ENCODE measurements at regions not wholly inside any gene's neighbourhood (a gene's known extent, or its start where the extent isn't known, plus 50 kb on each side); places are given as distances from the start of the nearest gene placed in this dataset.

DNA sequence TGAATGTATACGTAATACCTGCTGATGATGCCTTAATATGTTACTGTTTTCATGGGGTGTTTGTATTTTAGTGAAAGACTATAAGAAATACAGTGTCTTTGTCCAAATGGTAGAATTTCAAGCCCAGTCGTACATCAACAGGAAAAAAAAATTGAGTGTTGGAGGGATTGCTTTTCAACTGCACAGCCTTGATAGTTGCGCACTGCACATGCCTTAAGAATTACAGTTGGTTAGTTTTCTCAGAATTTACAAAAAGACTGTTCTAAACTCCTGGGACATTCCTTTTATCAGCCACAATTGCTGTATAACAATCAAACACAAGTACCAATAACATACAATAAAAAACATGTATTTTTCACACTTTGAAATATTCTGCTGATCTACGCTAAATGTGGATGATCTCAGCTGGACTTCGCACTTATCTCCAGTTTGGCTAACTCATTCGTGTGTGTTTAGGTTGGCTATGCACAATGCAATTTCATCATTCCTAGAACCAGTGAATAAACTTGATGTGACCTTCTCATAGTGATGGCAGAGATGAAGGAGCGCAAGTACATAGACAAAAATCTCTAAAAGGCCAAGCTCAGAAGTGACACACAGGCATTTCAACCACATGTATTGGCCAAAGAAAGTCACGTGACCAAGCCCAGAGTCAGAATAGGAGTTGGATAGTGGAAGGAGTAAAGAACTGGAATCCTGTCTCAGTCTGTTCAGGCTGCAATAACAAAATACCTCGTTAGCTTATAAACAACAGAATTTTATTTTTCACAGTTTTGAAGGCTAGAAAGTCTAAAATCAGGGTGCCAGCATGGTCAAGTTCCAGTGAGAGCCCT is 152.3 kb downstream of the IPMK start:
- WGBS (ENCODE audit: low lambda C conversion rate, missing lambda C conversion rate), result 90% methylated on average over 9 of the region's 9 CpGs
- no peaks in the 10 kb centered on the region for H3K27me3 ChIP-seq

DNA sequence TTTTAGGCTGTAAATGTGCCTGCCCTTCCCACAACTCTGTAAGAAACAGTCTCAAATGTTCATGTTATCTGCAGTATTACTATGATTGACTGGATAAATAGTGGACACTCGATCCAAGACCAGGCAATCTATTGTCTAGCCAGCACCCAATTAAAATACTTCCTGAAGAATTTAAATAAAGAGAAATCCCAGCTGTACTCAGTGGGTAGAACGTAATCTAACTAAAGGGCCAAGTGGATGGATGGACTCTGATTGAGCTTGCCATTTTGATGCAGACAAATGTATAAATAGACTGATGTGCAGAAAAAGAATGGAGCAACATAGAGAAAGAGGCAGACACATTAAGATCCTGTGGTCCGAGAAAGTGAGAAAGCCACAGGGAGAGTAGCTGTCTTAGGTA is 158.0 kb downstream of the IPMK start:
- H3K4me3 ChIP-seq, result no peak overlapping the region
- TF ChIP-seq, protein P1, sequence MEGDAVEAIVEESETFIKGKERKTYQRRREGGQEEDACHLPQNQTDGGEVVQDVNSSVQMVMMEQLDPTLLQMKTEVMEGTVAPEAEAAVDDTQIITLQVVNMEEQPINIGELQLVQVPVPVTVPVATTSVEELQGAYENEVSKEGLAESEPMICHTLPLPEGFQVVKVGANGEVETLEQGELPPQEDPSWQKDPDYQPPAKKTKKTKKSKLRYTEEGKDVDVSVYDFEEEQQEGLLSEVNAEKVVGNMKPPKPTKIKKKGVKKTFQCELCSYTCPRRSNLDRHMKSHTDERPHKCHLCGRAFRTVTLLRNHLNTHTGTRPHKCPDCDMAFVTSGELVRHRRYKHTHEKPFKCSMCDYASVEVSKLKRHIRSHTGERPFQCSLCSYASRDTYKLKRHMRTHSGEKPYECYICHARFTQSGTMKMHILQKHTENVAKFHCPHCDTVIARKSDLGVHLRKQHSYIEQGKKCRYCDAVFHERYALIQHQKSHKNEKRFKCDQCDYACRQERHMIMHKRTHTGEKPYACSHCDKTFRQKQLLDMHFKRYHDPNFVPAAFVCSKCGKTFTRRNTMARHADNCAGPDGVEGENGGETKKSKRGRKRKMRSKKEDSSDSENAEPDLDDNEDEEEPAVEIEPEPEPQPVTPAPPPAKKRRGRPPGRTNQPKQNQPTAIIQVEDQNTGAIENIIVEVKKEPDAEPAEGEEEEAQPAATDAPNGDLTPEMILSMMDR (IDR thresholded peaks at IDR 0.05; ENCODE audit: poor library complexity), result no peak
- TF ChIP-seq EZH2 (IDR thresholded peaks at IDR 0.05; ENCODE audit: borderline replicate concordance), result no peak
- TF ChIP-seq EZH2phosphoT487 (IDR thresholded peaks at IDR 0.05; ENCODE audit: low read depth, severe bottlenecking, unreplicated experiment), result no peak
- H3K27me3 ChIP-seq, result no peaks in the 10 kb centered on the region
- no peaks in the 10 kb centered on the region for H4K20me1 ChIP-seq (ENCODE audit: insufficient read depth, poor library complexity, severe bottlenecking)
- H3K27ac ChIP-seq, result no peak overlapping the region
- H3K4me1 ChIP-seq (ENCODE audit: insufficient read depth), result no peaks in the 10 kb centered on the region
- H3K36me3 ChIP-seq (replicated peaks; ENCODE audit: insufficient read depth, low read depth), result no peaks in the 10 kb centered on the region
- WGBS (ENCODE audit: low lambda C conversion rate, missing lambda C conversion rate), result 70% methylated on average over 3 of the region's 3 CpGs
- H2AFZ ChIP-seq, result no peak overlapping the region
- no peak for DNase-seq (ENCODE audit: low spot score)
- H3K9me2 ChIP-seq (replicated peaks; ENCODE audit: insufficient read depth), result no peaks in the 10 kb centered on the region
- H3K79me2 ChIP-seq, result no peaks in the 10 kb centered on the region
- H3K9me3 ChIP-seq (ENCODE audit: low read depth), result no peaks in the 10 kb centered on the region
- no peak overlapping the region for H3K4me2 ChIP-seq

More for the DNA sequence above, 152.3 kb downstream of the IPMK start:
- no peak for TF ChIP-seq EZH2 (IDR thresholded peaks at IDR 0.05; ENCODE audit: borderline replicate concordance)
- TF ChIP-seq EZH2phosphoT487 (IDR thresholded peaks at IDR 0.05; ENCODE audit: low read depth, severe bottlenecking, unreplicated experiment), result no peak
- TF ChIP-seq, protein P1 (IDR thresholded peaks at IDR 0.05; ENCODE audit: poor library complexity), result no peak
- H3K9me3 ChIP-seq (ENCODE audit: low read depth), result no peaks in the 10 kb centered on the region
- no peaks in the 10 kb centered on the region for H4K20me1 ChIP-seq (ENCODE audit: insufficient read depth, poor library complexity, severe bottlenecking)
- H2AFZ ChIP-seq, result no peak overlapping the region
- no peak overlapping the region for H3K27ac ChIP-seq
- H3K36me3 ChIP-seq (replicated peaks; ENCODE audit: insufficient read depth, low read depth), result no peaks in the 10 kb centered on the region
- H3K4me1 ChIP-seq (ENCODE audit: insufficient read depth), result no peaks in the 10 kb centered on the region
- H3K4me3 ChIP-seq, result no peak overlapping the region
- DNase-seq (ENCODE audit: low spot score), result no peak
- H3K4me2 ChIP-seq, result no peak overlapping the region
- no peaks in the 10 kb centered on the region for H3K9me2 ChIP-seq (replicated peaks; ENCODE audit: insufficient read depth)
- H3K79me2 ChIP-seq, result no peaks in the 10 kb centered on the region

DNA sequence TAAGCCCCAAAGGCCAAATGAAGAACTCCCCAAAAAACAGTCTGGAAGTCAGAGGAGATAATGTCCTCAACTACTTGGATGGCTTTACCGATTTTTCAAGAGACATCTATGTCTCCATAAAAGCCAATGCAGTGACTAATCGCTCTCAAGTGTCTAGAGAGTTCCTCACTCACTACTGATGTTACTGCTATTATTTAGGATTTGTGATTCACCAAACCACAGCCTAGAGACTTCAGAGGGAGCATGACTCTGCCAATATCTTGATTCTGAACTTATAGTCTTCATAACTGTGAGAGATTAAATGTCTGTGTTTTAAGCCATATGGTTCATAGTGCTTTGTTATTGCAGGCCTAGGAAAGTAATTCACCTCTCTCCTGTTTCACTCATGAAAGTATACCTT is 160.2 kb downstream of the IPMK start:
- Histone ChIP-seq H3K27ac (no peak overlapping the region), H3K36me3 (replicated peaks; ENCODE audit: insufficient read depth, low read depth) (no peaks in the 10 kb centered on the region), H4K20me1 (ENCODE audit: insufficient read depth, poor library complexity, severe bottlenecking) (no peaks in the 10 kb centered on the region), H3K4me1 (ENCODE audit: insufficient read depth) (no peaks in the 10 kb centered on the region), H2AFZ (no peak overlapping the region), H3K27me3 (no peaks in the 10 kb centered on the region), H3K4me3 (no peak overlapping the region), H3K9me2 (replicated peaks; ENCODE audit: insufficient read depth) (no peaks in the 10 kb centered on the region), H3K9me3 (ENCODE audit: low read depth) (no peaks in the 10 kb centered on the region), H3K4me2 (no peak overlapping the region), H3K79me2 (no peaks in the 10 kb centered on the region)
- 95% methylated on average over 2 of the region's 2 CpGs for WGBS (ENCODE audit: low lambda C conversion rate, missing lambda C conversion rate)
- TF ChIP-seq EZH2 (IDR thresholded peaks at IDR 0.05; ENCODE audit: borderline replicate concordance), result no peak
- TF ChIP-seq, protein P1 (IDR thresholded peaks at IDR 0.05; ENCODE audit: poor library complexity), result no peak
- TF ChIP-seq EZH2phosphoT487 (IDR thresholded peaks at IDR 0.05; ENCODE audit: low read depth, severe bottlenecking, unreplicated experiment), result no peak
- no peak for DNase-seq (ENCODE audit: low spot score)

All from hepatocyte (in vitro differentiated cells).